ENCODE measurements at regions not wholly inside any gene's neighbourhood (a gene's known extent, or its start where the extent isn't known, plus 50 kb on each side); places are given as distances from the start of the nearest gene placed in this dataset.

DNA sequence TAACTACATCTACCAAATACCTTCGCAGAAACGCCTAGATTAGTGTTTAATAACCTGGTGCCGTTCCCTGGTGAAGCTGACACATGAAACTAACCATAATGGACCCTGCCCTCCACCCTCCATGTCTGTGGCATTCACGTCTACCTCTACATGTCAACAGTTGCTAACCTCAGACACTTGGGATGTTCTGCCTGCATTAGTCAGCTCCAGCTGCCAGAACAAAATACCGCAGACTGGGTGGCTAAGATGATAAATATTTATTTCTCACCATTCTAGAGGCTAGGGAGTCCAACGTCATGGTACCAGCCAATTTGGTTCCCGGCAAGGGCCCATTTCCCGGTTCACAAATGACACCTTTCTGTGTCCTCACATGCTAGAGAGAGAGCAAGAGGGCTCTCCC, 118.5 kb upstream of the CHST15 start:
- TF ChIP-seq POLR2A (IDR thresholded peaks at IDR 0.05; ENCODE audit: borderline replicate concordance, extremely low read depth, insufficient read depth, insufficient read length) (no peak), ZNF274 (IDR thresholded peaks at IDR 0.05; ENCODE audit: low read depth, low read length) (no peak), ATF3 (IDR thresholded peaks at IDR 0.05) (no peak), YY1 (IDR thresholded peaks at IDR 0.05; ENCODE audit: extremely low read depth, insufficient replicate concordance, low read depth, low read length) (no peak), EZH2phosphoT487 (IDR thresholded peaks at IDR 0.05; ENCODE audit: borderline replicate concordance) (no peak), FOSL1 (IDR thresholded peaks at IDR 0.05; ENCODE audit: low read depth) (no peak), POLR2AphosphoS5 (IDR thresholded peaks at IDR 0.05; ENCODE audit: low read depth, low read length) (no peak), ZFX (IDR thresholded peaks at IDR 0.05) (no peak), JUND (IDR thresholded peaks at IDR 0.05) (no peak), EZH2 (IDR thresholded peaks at IDR 0.05) (no peak), SRF (IDR thresholded peaks at IDR 0.05; ENCODE audit: low read depth) (no peak), REST (IDR thresholded peaks at IDR 0.05; ENCODE audit: low read depth) (no peak)
- TF ChIP-seq, protein P1, sequence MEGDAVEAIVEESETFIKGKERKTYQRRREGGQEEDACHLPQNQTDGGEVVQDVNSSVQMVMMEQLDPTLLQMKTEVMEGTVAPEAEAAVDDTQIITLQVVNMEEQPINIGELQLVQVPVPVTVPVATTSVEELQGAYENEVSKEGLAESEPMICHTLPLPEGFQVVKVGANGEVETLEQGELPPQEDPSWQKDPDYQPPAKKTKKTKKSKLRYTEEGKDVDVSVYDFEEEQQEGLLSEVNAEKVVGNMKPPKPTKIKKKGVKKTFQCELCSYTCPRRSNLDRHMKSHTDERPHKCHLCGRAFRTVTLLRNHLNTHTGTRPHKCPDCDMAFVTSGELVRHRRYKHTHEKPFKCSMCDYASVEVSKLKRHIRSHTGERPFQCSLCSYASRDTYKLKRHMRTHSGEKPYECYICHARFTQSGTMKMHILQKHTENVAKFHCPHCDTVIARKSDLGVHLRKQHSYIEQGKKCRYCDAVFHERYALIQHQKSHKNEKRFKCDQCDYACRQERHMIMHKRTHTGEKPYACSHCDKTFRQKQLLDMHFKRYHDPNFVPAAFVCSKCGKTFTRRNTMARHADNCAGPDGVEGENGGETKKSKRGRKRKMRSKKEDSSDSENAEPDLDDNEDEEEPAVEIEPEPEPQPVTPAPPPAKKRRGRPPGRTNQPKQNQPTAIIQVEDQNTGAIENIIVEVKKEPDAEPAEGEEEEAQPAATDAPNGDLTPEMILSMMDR (IDR thresholded peaks at IDR 0.05 in 2 of 3, conservative IDR thresholded peaks at IDR 0.05 in 1 of 3; ENCODE audit: borderline replicate concordance in 1 of 3, insufficient read depth in 1 of 3, low read depth in 2 of 3, low read length in 2 of 3), result no peak
- TF ChIP-seq, protein P2, sequence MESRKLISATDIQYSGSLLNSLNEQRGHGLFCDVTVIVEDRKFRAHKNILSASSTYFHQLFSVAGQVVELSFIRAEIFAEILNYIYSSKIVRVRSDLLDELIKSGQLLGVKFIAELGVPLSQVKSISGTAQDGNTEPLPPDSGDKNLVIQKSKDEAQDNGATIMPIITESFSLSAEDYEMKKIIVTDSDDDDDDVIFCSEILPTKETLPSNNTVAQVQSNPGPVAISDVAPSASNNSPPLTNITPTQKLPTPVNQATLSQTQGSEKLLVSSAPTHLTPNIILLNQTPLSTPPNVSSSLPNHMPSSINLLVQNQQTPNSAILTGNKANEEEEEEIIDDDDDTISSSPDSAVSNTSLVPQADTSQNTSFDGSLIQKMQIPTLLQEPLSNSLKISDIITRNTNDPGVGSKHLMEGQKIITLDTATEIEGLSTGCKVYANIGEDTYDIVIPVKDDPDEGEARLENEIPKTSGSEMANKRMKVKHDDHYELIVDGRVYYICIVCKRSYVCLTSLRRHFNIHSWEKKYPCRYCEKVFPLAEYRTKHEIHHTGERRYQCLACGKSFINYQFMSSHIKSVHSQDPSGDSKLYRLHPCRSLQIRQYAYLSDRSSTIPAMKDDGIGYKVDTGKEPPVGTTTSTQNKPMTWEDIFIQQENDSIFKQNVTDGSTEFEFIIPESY (IDR thresholded peaks at IDR 0.05; ENCODE audit: extremely low read depth, insufficient replicate concordance, low read length), result no peak
